ENCODE measurements at regions not wholly inside any gene's neighbourhood (a gene's known extent, or its start where the extent isn't known, plus 50 kb on each side); places are given as distances from the start of the nearest gene placed in this dataset.
"Not testable (repeated sequence)": the region's sequence is repeated elsewhere in the genome, so short reads cannot be mapped to it uniquely, and the experiment has no call there.

- Histone ChIP-seq H3K23ac (ENCODE audit: low read length) (no peak overlapping the region), H2BK120ac (ENCODE audit: low read depth, low read length) (no peak overlapping the region), H3K4me2 (ENCODE audit: low read length) (no peak overlapping the region), H3K4ac (ENCODE audit: low read depth, low read length) (no peak overlapping the region), H2BK15ac (replicated peaks; ENCODE audit: low read depth) (no peak overlapping the region), H3K18ac (ENCODE audit: low read length) (no peak overlapping the region), H3K4me3 (ENCODE audit: low read length) (no peak overlapping the region), H3K27ac (ENCODE audit: low read depth, low read length) (no peak overlapping the region), H3K36me3 (ENCODE audit: control insufficient read depth, insufficient read depth, low read length) (no peaks in the 10 kb centered on the region), H3K79me2 (ENCODE audit: control insufficient read depth, insufficient read depth, low read length) (no peaks in the 10 kb centered on the region), H4K5ac (ENCODE audit: low read length) (no peak overlapping the region), H4K8ac (ENCODE audit: low read depth, low read length) (no peak overlapping the region), H3K79me1 (ENCODE audit: low read length) (no peaks in the 10 kb centered on the region), H3K27me3 (ENCODE audit: insufficient read depth, low read length, poor library complexity) (no peaks in the 10 kb centered on the region), H3K56ac (ENCODE audit: low read length) (no peak overlapping the region), H2BK5ac (ENCODE audit: low read length) (no peak overlapping the region), H3K9ac (ENCODE audit: low read length) (no peak overlapping the region), H2AK5ac (ENCODE audit: low read length) (no peak overlapping the region), H3K4me1 (ENCODE audit: control insufficient read depth, low read depth, low read length) (peaks cover 11% of the 10 kb centered on the region)
- no peak for DNase-seq
Measured at GRCh38 chr11:86737737-86738136, 62.6 kb upstream of the PRSS23 start.

- H3K27ac ChIP-seq (ENCODE audit: low read depth, low read length), result no peak overlapping the region
Measured at GRCh38 chr11:86737230-86737629, 63.1 kb upstream of the PRSS23 start.

GRCh38 chr11:86736291-86737143, 63.8 kb upstream of the PRSS23 start:
- H4K8ac ChIP-seq (ENCODE audit: low read depth, low read length), result no peak overlapping the region
- no peak overlapping the region for H3K56ac ChIP-seq (ENCODE audit: low read length)
- H3K27me3 ChIP-seq (ENCODE audit: insufficient read depth, low read length, poor library complexity), result no peaks in the 10 kb centered on the region
- H3K4me3 ChIP-seq (ENCODE audit: low read length), result no peak overlapping the region
- no peak for DNase-seq
- no peak overlapping the region for H3K27ac ChIP-seq (ENCODE audit: low read depth, low read length)
- H3K4me2 ChIP-seq (ENCODE audit: low read length), result no peak overlapping the region
- no peak overlapping the region for H2BK15ac ChIP-seq (replicated peaks; ENCODE audit: low read depth)
- H2AK5ac ChIP-seq (ENCODE audit: low read length), result no peak overlapping the region
- H3K4me1 ChIP-seq (ENCODE audit: control insufficient read depth, low read depth, low read length), result peaks cover 11% of the 10 kb centered on the region
- no peak overlapping the region for H2BK120ac ChIP-seq (ENCODE audit: low read depth, low read length)
- WGBS (ENCODE audit: extremely low coverage, insufficient coverage, low lambda C conversion rate), result no CpG with 5 or more reads among the region's 9 CpGs
- H3K23ac ChIP-seq (ENCODE audit: low read length), result no peak overlapping the region
- no peak overlapping the region for H3K18ac ChIP-seq (ENCODE audit: low read length)
- H3K79me1 ChIP-seq (ENCODE audit: low read length), result no peaks in the 10 kb centered on the region
- no peak overlapping the region for H3K9ac ChIP-seq (ENCODE audit: low read length)
- no peak overlapping the region for H2BK5ac ChIP-seq (ENCODE audit: low read length)
- H3K4ac ChIP-seq (ENCODE audit: low read depth, low read length), result no peak overlapping the region
- no peaks in the 10 kb centered on the region for H3K79me2 ChIP-seq (ENCODE audit: control insufficient read depth, insufficient read depth, low read length)
- H4K5ac ChIP-seq (ENCODE audit: low read length), result no peak overlapping the region
- no peaks in the 10 kb centered on the region for H3K36me3 ChIP-seq (ENCODE audit: control insufficient read depth, insufficient read depth, low read length)

More at GRCh38 chr11:86737230-86737629, 63.1 kb upstream of the PRSS23 start:
- H3K79me2 ChIP-seq (ENCODE audit: control insufficient read depth, insufficient read depth, low read length), result no peaks in the 10 kb centered on the region
- no peak overlapping the region for H3K18ac ChIP-seq (ENCODE audit: low read length)
- no peak overlapping the region for H2BK15ac ChIP-seq (replicated peaks; ENCODE audit: low read depth)
- H3K36me3 ChIP-seq (ENCODE audit: control insufficient read depth, insufficient read depth, low read length), result no peaks in the 10 kb centered on the region
- no peak overlapping the region for H3K4ac ChIP-seq (ENCODE audit: low read depth, low read length)
- no peak overlapping the region for H2BK120ac ChIP-seq (ENCODE audit: low read depth, low read length)
- H3K4me1 ChIP-seq (ENCODE audit: control insufficient read depth, low read depth, low read length), result peaks cover 11% of the 10 kb centered on the region
- no peak overlapping the region for H4K8ac ChIP-seq (ENCODE audit: low read depth, low read length)
- no peaks in the 10 kb centered on the region for H3K79me1 ChIP-seq (ENCODE audit: low read length)
- no peaks in the 10 kb centered on the region for H3K27me3 ChIP-seq (ENCODE audit: insufficient read depth, low read length, poor library complexity)
- H3K23ac ChIP-seq (ENCODE audit: low read length), result no peak overlapping the region
- no peak overlapping the region for H2AK5ac ChIP-seq (ENCODE audit: low read length)
- H3K4me3 ChIP-seq (ENCODE audit: low read length), result no peak overlapping the region
- H3K56ac ChIP-seq (ENCODE audit: low read length), result no peak overlapping the region
- no peak overlapping the region for H3K4me2 ChIP-seq (ENCODE audit: low read length)
- H4K5ac ChIP-seq (ENCODE audit: low read length), result no peak overlapping the region
- H2BK5ac ChIP-seq (ENCODE audit: low read length), result no peak overlapping the region
- no peak for DNase-seq
- H3K9ac ChIP-seq (ENCODE audit: low read length), result no peak overlapping the region

- H4K8ac ChIP-seq (ENCODE audit: low read depth, low read length), result no peak overlapping the region
- H3K27ac ChIP-seq (ENCODE audit: low read depth, low read length), result no peak overlapping the region
- no peak overlapping the region for H3K9ac ChIP-seq (ENCODE audit: low read length)
- H3K4ac ChIP-seq (ENCODE audit: low read depth, low read length), result no peak overlapping the region
- WGBS (ENCODE audit: extremely low coverage, insufficient coverage, low lambda C conversion rate), result no CpG with 5 or more reads among the region's 3 CpGs
- no peak overlapping the region for H2BK5ac ChIP-seq (ENCODE audit: low read length)
- no peak overlapping the region for H3K4me3 ChIP-seq (ENCODE audit: low read length)
- H3K23ac ChIP-seq (ENCODE audit: low read length), result no peak overlapping the region
- H3K56ac ChIP-seq (ENCODE audit: low read length), result no peak overlapping the region
- H3K18ac ChIP-seq (ENCODE audit: low read length), result no peak overlapping the region
- H3K79me2 ChIP-seq (ENCODE audit: control insufficient read depth, insufficient read depth, low read length), result no peaks in the 10 kb centered on the region
- H4K5ac ChIP-seq (ENCODE audit: low read length), result no peak overlapping the region
- no peak overlapping the region for H2BK120ac ChIP-seq (ENCODE audit: low read depth, low read length)
- DNase-seq, result no peak
- peaks cover 5% of the 10 kb centered on the region for H3K4me1 ChIP-seq (ENCODE audit: control insufficient read depth, low read depth, low read length)
- no peak overlapping the region for H2BK15ac ChIP-seq (replicated peaks; ENCODE audit: low read depth)
- no peaks in the 10 kb centered on the region for H3K79me1 ChIP-seq (ENCODE audit: low read length)
- no peaks in the 10 kb centered on the region for H3K27me3 ChIP-seq (ENCODE audit: insufficient read depth, low read length, poor library complexity)
- H3K4me2 ChIP-seq (ENCODE audit: low read length), result no peak overlapping the region
- no peaks in the 10 kb centered on the region for H3K36me3 ChIP-seq (ENCODE audit: control insufficient read depth, insufficient read depth, low read length)
- H2AK5ac ChIP-seq (ENCODE audit: low read length), result no peak overlapping the region
Measured at GRCh38 chr11:86735451-86736290, 63.3 kb upstream of the ME3 start.

GRCh38 chr11:86732739-86733138, 60.3 kb upstream of the ME3 start:
- H3K18ac ChIP-seq (ENCODE audit: low read length); DNase-seq; H4K8ac ChIP-seq (ENCODE audit: low read depth, low read length); H3K4me1 ChIP-seq (ENCODE audit: control insufficient read depth, low read depth, low read length); H2AK5ac ChIP-seq (ENCODE audit: low read length); H2BK120ac ChIP-seq (ENCODE audit: low read depth, low read length); H3K4me3 ChIP-seq (ENCODE audit: low read length); H3K4ac ChIP-seq (ENCODE audit: low read depth, low read length); H3K36me3 ChIP-seq (ENCODE audit: control insufficient read depth, insufficient read depth, low read length); H3K23ac ChIP-seq (ENCODE audit: low read length); H2BK5ac ChIP-seq (ENCODE audit: low read length); H3K4me2 ChIP-seq (ENCODE audit: low read length); H3K79me2 ChIP-seq (ENCODE audit: control insufficient read depth, insufficient read depth, low read length); H3K9ac ChIP-seq (ENCODE audit: low read length); H3K27ac ChIP-seq (ENCODE audit: low read depth, low read length); H4K5ac ChIP-seq (ENCODE audit: low read length); H3K27me3 ChIP-seq (ENCODE audit: insufficient read depth, low read length, poor library complexity); H3K56ac ChIP-seq (ENCODE audit: low read length); H3K79me1 ChIP-seq (ENCODE audit: low read length); H2BK15ac ChIP-seq (replicated peaks; ENCODE audit: low read depth): not testable (repeated sequence)
- no CpG with 5 or more reads among the region's 1 CpG for WGBS (ENCODE audit: extremely low coverage, insufficient coverage, low lambda C conversion rate)
